AG09309 (cell line): ENCODE measurements at regions not wholly inside any gene's neighbourhood (a gene's known extent, or its start where the extent isn't known, plus 50 kb on each side); places are given as distances from the start of the nearest gene placed in this dataset.

Experiments used
- DNase-seq: peaks from one replicate; pipeline ENCODE4 v3.0.0-alpha.2; 2010; ENCODE audit warnings: low read depth
- H3K4me3 ChIP-seq: 2 replicates; pipeline ENCODE4 v1.5.1; 2011; ENCODE audit warnings: mild to moderate bottlenecking, low read depth, low read length, moderate library complexity; ENCODE audit not compliant: control insufficient read depth
- CTCF ChIP-seq: IDR thresholded peaks from 2 replicates; pipeline ENCODE4 v1.5.1; 2011; ENCODE audit warnings: mild to moderate bottlenecking, low read depth, low read length, inconsistent platforms; ENCODE audit not compliant: insufficient read depth, control insufficient read depth; ENCODE audit errors: missing control alignments

GRCh38 chr9:92191801-92192200 is 76.6 kb upstream of the SPTLC1 start:
- DNase-seq = peak; percentile 41
- H3K4me3 ChIP-seq = no peak overlapping the region
- no peak for TF ChIP-seq CTCF

- no peak for TF ChIP-seq CTCF
- no peak overlapping the region for H3K4me3 ChIP-seq
- DNase-seq = no peak
Measured at GRCh38 chr9:92190536-92190790, 75.2 kb upstream of the SPTLC1 start.

GRCh38 chr9:92189782-92190535 is 74.7 kb upstream of the SPTLC1 start:
- H3K4me3 ChIP-seq = no peak overlapping the region
- DNase-seq = no peak
- no peak for TF ChIP-seq CTCF

GRCh38 chr9:92188969-92189781 is 74.0 kb upstream of the SPTLC1 start:
- DNase-seq = no peak
- TF ChIP-seq CTCF = no peak

GRCh38 chr9:92187989-92188714 is 72.9 kb upstream of the SPTLC1 start:
- no peak for TF ChIP-seq CTCF
- no peak for DNase-seq
- H3K4me3 ChIP-seq = no peak overlapping the region

More at GRCh38 chr9:92188969-92189781, 74.0 kb upstream of the SPTLC1 start:
- no peak overlapping the region for H3K4me3 ChIP-seq

- no peak overlapping the region for H3K4me3 ChIP-seq
- no peak for TF ChIP-seq CTCF
- DNase-seq = no peak
Measured at GRCh38 chr9:92187390-92187789, 72.2 kb upstream of the SPTLC1 start.
